Hippocampal formation (tissue), 2 donors: ENCODE measurements at regions not wholly inside any gene's neighbourhood (a gene's known extent, or its start where the extent isn't known, plus 50 kb on each side); places are given as distances from the start of the nearest gene placed in this dataset.
"Not testable (repeated sequence)": the region's sequence is repeated elsewhere in the genome, so short reads cannot be mapped to it uniquely, and the experiment has no call there.

Source experiments
- DNase-seq, 2 donors: peaks; one replicate each; lab custom pipeline; 2025; lab: John Stamatoyannopoulos, UW

GRCh38 chr5:130331332-130331731 is 427.1 kb downstream of the CHSY3 start:
- DNase-seq: no peak

- DNase-seq: no peak
These were observed 420.8 kb downstream of the CHSY3 start for GRCh38 chr5:130324953-130325671.

- no peak for DNase-seq
These were observed 419.7 kb downstream of the CHSY3 start for GRCh38 chr5:130323804-130324454.

GRCh38 chr5:130321931-130322330 is 417.7 kb downstream of the CHSY3 start:
- no peak for DNase-seq

GRCh38 chr5:130316971-130317680 is 412.9 kb downstream of the CHSY3 start:
- no peak for DNase-seq

- no peak for DNase-seq
These were observed 391.0 kb downstream of the CHSY3 start for GRCh38 chr5:130295235-130295634.

GRCh38 chr5:130294798-130295197 is 390.5 kb downstream of the CHSY3 start:
- DNase-seq: not testable (repeated sequence)

GRCh38 chr5:130290219-130290618 is 386.0 kb downstream of the CHSY3 start:
- DNase-seq: no peak

GRCh38 chr5:130289132-130290088 is 385.1 kb downstream of the CHSY3 start:
- DNase-seq: no peak

- DNase-seq: no peak
These were observed 383.2 kb downstream of the CHSY3 start for GRCh38 chr5:130287438-130287837.

- no peak for DNase-seq
These were observed 382.7 kb downstream of the CHSY3 start for GRCh38 chr5:130286971-130287370.

GRCh38 chr5:130282049-130282448 is 377.8 kb downstream of the CHSY3 start:
- DNase-seq: no peak

GRCh38 chr5:130280528-130281217 is 376.4 kb downstream of the CHSY3 start:
- DNase-seq: no peak

GRCh38 chr5:130279386-130279785 is 375.1 kb downstream of the CHSY3 start:
- DNase-seq: no peak

GRCh38 chr5:130278136-130278535 is 373.9 kb downstream of the CHSY3 start:
- no peak for DNase-seq

GRCh38 chr5:130277522-130277921 is 373.3 kb downstream of the CHSY3 start:
- DNase-seq: no peak

- no peak for DNase-seq
These were observed 372.7 kb downstream of the CHSY3 start for GRCh38 chr5:130277002-130277401.

GRCh38 chr5:130272837-130273236 is 368.6 kb downstream of the CHSY3 start:
- DNase-seq: no peak

- no peak for DNase-seq
These were observed 366.5 kb downstream of the CHSY3 start for GRCh38 chr5:130270786-130271185.

GRCh38 chr5:130268489-130268888 is 364.2 kb downstream of the CHSY3 start:
- DNase-seq: no peak

GRCh38 chr5:130267926-130268325 is 363.7 kb downstream of the CHSY3 start:
- DNase-seq: no peak
